Tibial artery (tissue), 4 donors: ENCODE measurements at regions not wholly inside any gene's neighbourhood (a gene's known extent, or its start where the extent isn't known, plus 50 kb on each side); places are given as distances from the start of the nearest gene placed in this dataset.
"Not testable (repeated sequence)": the region's sequence is repeated elsewhere in the genome, so short reads cannot be mapped to it uniquely, and the experiment has no call there.

Experiments
- DNase-seq, 2 donors: peaks; one replicate each; pipeline ENCODE4 v3.0.0-alpha.2; 2019
- H3K27ac ChIP-seq, 2 donors: fragments of 200-600 bp; sonication (generic) in 1 of 2; 1 replicate in 1 of 2; 2 replicates in 1 of 2; pipeline ENCODE4 v1.5.1; 2018 to 2019; ENCODE audit warnings: mild to moderate bottlenecking in 1 of 2
- H3K27me3 ChIP-seq, 2 donors: fragments of 200-600 bp; sonication (generic) in 1 of 2; one replicate each; pipeline versions ENCODE4 v1.5.1 to v1.6.0; 2016 to 2019
- H3K36me3 ChIP-seq, 3 donors: fragments of 200-600 bp; sonication (generic) in 2 of 3; one replicate each; pipeline ENCODE4 v1.5.1; 2016 to 2019; ENCODE audit warnings: mild to moderate bottlenecking in 2 of 3
- H3K4me1 ChIP-seq, 4 donors: fragments of 200-600 bp; sonication (generic) in 2 of 4; 1 replicate in 3 of 4; 2 replicates in 1 of 4; pipeline ENCODE4 v1.5.1; 2016 to 2019
- H3K4me3 ChIP-seq, 2 donors: fragments of 200-600 bp; sonication (generic) in 1 of 2; 1 replicate in 1 of 2; 2 replicates in 1 of 2; pipeline ENCODE4 v1.5.1; 2018 to 2019; ENCODE audit warnings: mild to moderate bottlenecking in 2 of 2
- H3K9me3 ChIP-seq, 3 donors: fragments of 200-600 bp; sonication (generic) in 1 of 3; one replicate each; pipeline ENCODE4 v1.5.1; 2016 to 2019
- intact Hi-C: fragments of 100-400 bp; cut with DNase I; formaldehyde crosslinking; loops from one replicate; pipeline ENCODE4 v1.15.0; 2023; ENCODE audit warnings: low total_unique reads
- TF ChIP-seq, protein P1 (sequence below), 2 experiments: fragments of 200-600 bp in 1 of 2; fragments of 450-650 bp in 1 of 2; IDR thresholded peaks; one replicate each; pipeline ENCODE4 v1.5.1; 2017 to 2019; ENCODE audit warnings: antibody characterized with exemption in 2 of 2, mild to moderate bottlenecking in 1 of 2, moderate library complexity in 1 of 2

- Histone ChIP-seq H3K4me3 (no peak overlapping the region), H3K4me1 (no peaks in the 10 kb centered on the region), H3K36me3 (no peaks in the 10 kb centered on the region), H3K9me3 (no peaks in the 10 kb centered on the region), H3K27me3 (no peaks in the 10 kb centered on the region), H3K27ac (no peak overlapping the region)
- no peak for DNase-seq
- TF ChIP-seq, protein P1, sequence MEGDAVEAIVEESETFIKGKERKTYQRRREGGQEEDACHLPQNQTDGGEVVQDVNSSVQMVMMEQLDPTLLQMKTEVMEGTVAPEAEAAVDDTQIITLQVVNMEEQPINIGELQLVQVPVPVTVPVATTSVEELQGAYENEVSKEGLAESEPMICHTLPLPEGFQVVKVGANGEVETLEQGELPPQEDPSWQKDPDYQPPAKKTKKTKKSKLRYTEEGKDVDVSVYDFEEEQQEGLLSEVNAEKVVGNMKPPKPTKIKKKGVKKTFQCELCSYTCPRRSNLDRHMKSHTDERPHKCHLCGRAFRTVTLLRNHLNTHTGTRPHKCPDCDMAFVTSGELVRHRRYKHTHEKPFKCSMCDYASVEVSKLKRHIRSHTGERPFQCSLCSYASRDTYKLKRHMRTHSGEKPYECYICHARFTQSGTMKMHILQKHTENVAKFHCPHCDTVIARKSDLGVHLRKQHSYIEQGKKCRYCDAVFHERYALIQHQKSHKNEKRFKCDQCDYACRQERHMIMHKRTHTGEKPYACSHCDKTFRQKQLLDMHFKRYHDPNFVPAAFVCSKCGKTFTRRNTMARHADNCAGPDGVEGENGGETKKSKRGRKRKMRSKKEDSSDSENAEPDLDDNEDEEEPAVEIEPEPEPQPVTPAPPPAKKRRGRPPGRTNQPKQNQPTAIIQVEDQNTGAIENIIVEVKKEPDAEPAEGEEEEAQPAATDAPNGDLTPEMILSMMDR (IDR thresholded peaks at IDR 0.05), result no peak
- intact Hi-C loops, result no loop called here
Observed at GRCh38 chr10:16242859-16243613, 193.8 kb upstream of the PTER start.

- DNase-seq, H3K9me3 ChIP-seq, H3K4me1 ChIP-seq, intact Hi-C loops, H3K27me3 ChIP-seq, H3K4me3 ChIP-seq, H3K27ac ChIP-seq, H3K36me3 ChIP-seq: not testable (repeated sequence)
Observed at GRCh38 chr10:16250136-16250535, 186.7 kb upstream of the PTER start.

- Histone ChIP-seq H3K27ac (no peak overlapping the region), H3K9me3 (peaks cover 0 to 5% (median 0%) of the 10 kb centered on the region in 3 donors), H3K36me3 (no peaks in the 10 kb centered on the region), H3K27me3 (no peaks in the 10 kb centered on the region), H3K4me3 (no peak overlapping the region), H3K4me1 (no peaks in the 10 kb centered on the region)
- no peak for DNase-seq
- TF ChIP-seq, protein P1 (IDR thresholded peaks at IDR 0.05), result no peak
- intact Hi-C loops, result no loop called here
Observed at GRCh38 chr10:16256336-16256735, 180.5 kb upstream of the PTER start.

GRCh38 chr10:16258291-16259040, 178.3 kb upstream of the PTER start:
- H3K27ac ChIP-seq, result no peak overlapping the region
- intact Hi-C loops, result no loop called here

DNA sequence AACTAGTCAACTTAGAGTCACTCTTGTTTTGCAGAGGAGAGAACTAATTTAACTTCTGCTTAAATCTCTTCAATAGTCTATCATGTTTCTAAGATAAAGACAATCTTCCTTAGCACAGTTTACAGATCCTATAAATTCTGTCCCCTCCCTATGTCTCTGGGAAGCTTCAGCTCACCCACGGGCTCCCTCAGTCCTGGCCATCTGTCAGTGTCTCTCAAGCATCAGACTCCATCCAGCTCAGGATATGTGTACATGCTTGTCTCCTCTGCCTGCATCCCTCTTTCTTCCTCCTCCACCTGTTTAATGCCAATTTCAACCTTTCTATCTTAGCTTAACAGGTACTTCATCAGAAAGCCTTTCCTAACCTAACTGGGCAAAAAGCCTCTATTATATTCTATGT, 177.1 kb upstream of the PTER start:
- H3K27ac ChIP-seq, result no peak overlapping the region
- TF ChIP-seq, protein P1 (IDR thresholded peaks at IDR 0.05), result no peak
- H3K27me3 ChIP-seq, result no peaks in the 10 kb centered on the region
- DNase-seq, result no peak
- no peaks in the 10 kb centered on the region for H3K4me1 ChIP-seq
- no peaks in the 10 kb centered on the region for H3K9me3 ChIP-seq
- H3K4me3 ChIP-seq, result no peak overlapping the region
- intact Hi-C loops, result no loop called here
- H3K36me3 ChIP-seq, result no peaks in the 10 kb centered on the region

More at GRCh38 chr10:16258291-16259040, 178.3 kb upstream of the PTER start:
- TF ChIP-seq, protein P1 (IDR thresholded peaks at IDR 0.05), result no peak
- no peak for DNase-seq
- H3K9me3 ChIP-seq, result peaks cover 0 to 2% (median 0%) of the 10 kb centered on the region in 3 donors
- no peaks in the 10 kb centered on the region for H3K4me1 ChIP-seq
- H3K4me3 ChIP-seq, result no peak overlapping the region
- H3K27me3 ChIP-seq, result no peaks in the 10 kb centered on the region
- no peaks in the 10 kb centered on the region for H3K36me3 ChIP-seq

- Histone ChIP-seq H3K4me3 (no peak overlapping the region), H3K27ac (no peak overlapping the region), H3K4me1 (no peaks in the 10 kb centered on the region), H3K36me3 (no peaks in the 10 kb centered on the region), H3K27me3 (no peaks in the 10 kb centered on the region), H3K9me3 (no peaks in the 10 kb centered on the region)
- TF ChIP-seq, protein P1 (IDR thresholded peaks at IDR 0.05), result no peak
- no peak for DNase-seq
- intact Hi-C loops, result no loop called here
Observed at GRCh38 chr10:16260388-16260787, 176.4 kb upstream of the PTER start.
